Neural cell (in vitro differentiated cells): ENCODE measurements at regions not wholly inside any gene's neighbourhood (a gene's known extent, or its start where the extent isn't known, plus 50 kb on each side); places are given as distances from the start of the nearest gene placed in this dataset.

Source experiments
- H2AFZ ChIP-seq: fragments of 200-600, 300-800 bp; sonication (generic), shearing (Covaris generic); 2 replicates; pipeline ENCODE4 v1.6.0; 2014; ENCODE audit warnings: low read depth, mild to moderate bottlenecking, antibody characterized with exemption, low read length, moderate library complexity
- H3F3A ChIP-seq: fragments of 200-600 bp; shearing (Covaris generic); 2 replicates; pipeline ENCODE4 v1.6.1; 2016; ENCODE audit warnings: mild to moderate bottlenecking, moderate library complexity, mixed read lengths, antibody characterized with exemption, low read length; ENCODE audit not compliant: insufficient read depth, poor library complexity, severe bottlenecking
- H3K27ac ChIP-seq: fragments of 200-600, 300-800 bp; sonication (generic), shearing (Covaris generic); 2 replicates; pipeline ENCODE4 v1.5.1; 2014; ENCODE audit warnings: mild to moderate bottlenecking, low read length, moderate library complexity
- H3K27me3 ChIP-seq: fragments of 300-800, 200-600 bp; sonication (generic), shearing (Covaris generic); 2 replicates; pipeline ENCODE4 v1.6.0; 2014; ENCODE audit warnings: mild to moderate bottlenecking, low read depth, low read length, moderate library complexity; ENCODE audit not compliant: insufficient read depth
- H3K36me3 ChIP-seq: fragments of 300-800, 200-600 bp; sonication (generic), shearing (Covaris generic); 2 replicates; pipeline ENCODE4 v1.5.1; 2014; ENCODE audit warnings: mild to moderate bottlenecking, antibody characterized with exemption, low read length, moderate library complexity; ENCODE audit not compliant: insufficient read depth
- H3K4me2 ChIP-seq: fragments of 300-800, 200-600 bp; sonication (generic), shearing (Covaris generic); 2 replicates; pipeline ENCODE4 v1.6.0; 2014; ENCODE audit warnings: mild to moderate bottlenecking, low read length
- H3K4me3 ChIP-seq: fragments of 300-800, 200-600 bp; sonication (generic), shearing (Covaris generic); 2 replicates; pipeline ENCODE4 v1.5.1; 2014; ENCODE audit warnings: mild to moderate bottlenecking, low read length, moderate library complexity
- H3K79me2 ChIP-seq: fragments of 200-600 bp; shearing (Covaris generic); replicated peaks from 2 replicates; pipeline ENCODE4 v1.6.0; 2014; ENCODE audit warnings: mild to moderate bottlenecking, low read length, moderate library complexity; ENCODE audit not compliant: insufficient read depth
- H3K9ac ChIP-seq: fragments of 300-800, 200-600 bp; sonication (generic), shearing (Covaris generic); 2 replicates; pipeline ENCODE4 v1.6.1; 2016; ENCODE audit warnings: mild to moderate bottlenecking, low read length, mixed read lengths
- H3K9me2 ChIP-seq: fragments of 200-600 bp; shearing (Covaris generic); 2 replicates; pipeline ENCODE4 v1.6.1; 2016; ENCODE audit warnings: mild to moderate bottlenecking, low read length, mixed read lengths; ENCODE audit not compliant: insufficient read depth
- H3K9me3 ChIP-seq: fragments of 200-600, 300-800 bp; sonication (generic), shearing (Covaris generic); 2 replicates; pipeline ENCODE4 v1.6.1; 2016; ENCODE audit warnings: mild to moderate bottlenecking, mixed run types, low read length, moderate library complexity, mixed read lengths
- H4K20me1 ChIP-seq: fragments of 200-600 bp; shearing (Covaris generic); 2 replicates; pipeline ENCODE4 v1.6.1; 2016; ENCODE audit warnings: mild to moderate bottlenecking, mixed run types; ENCODE audit not compliant: insufficient read depth
- CTCF ChIP-seq: fragments of 450-650 bp; IDR thresholded peaks from 2 replicates; pipeline ENCODE4 v1.5.1; 2014; ENCODE audit warnings: antibody characterized with exemption, mild to moderate bottlenecking, moderate library complexity; ENCODE audit not compliant: poor library complexity, severe bottlenecking
- EP300 ChIP-seq: fragments of 450-650 bp; conservative IDR thresholded peaks from 2 replicates; pipeline ENCODE4 v1.6.1; 2014; ENCODE audit warnings: antibody characterized with exemption, mild to moderate bottlenecking, moderate library complexity; ENCODE audit not compliant: poor library complexity, severe bottlenecking
- EZH2 ChIP-seq: fragments of 200-600, 300-800 bp; shearing (Covaris generic), sonication (generic); IDR thresholded peaks from 2 replicates; pipeline ENCODE4 v1.6.1; 2014; ENCODE audit warnings: antibody characterized with exemption, low read length, borderline replicate concordance, mild to moderate bottlenecking; ENCODE audit not compliant: insufficient read depth, poor library complexity, severe bottlenecking
- MXI1 ChIP-seq: fragments of 450-650 bp; conservative IDR thresholded peaks from 2 replicates; pipeline ENCODE4 v1.6.1; 2014; ENCODE audit warnings: antibody characterized with exemption, mild to moderate bottlenecking; ENCODE audit not compliant: poor library complexity, severe bottlenecking
- POLR2AphosphoS5 ChIP-seq: IDR thresholded peaks from 2 replicates; pipeline ENCODE4 v1.6.1; 2012
- RAD21 ChIP-seq: fragments of 450-650 bp; conservative IDR thresholded peaks from 2 replicates; pipeline ENCODE4 v1.6.1; 2014; ENCODE audit warnings: antibody characterized with exemption, mild to moderate bottlenecking, moderate library complexity
- REST ChIP-seq: IDR thresholded peaks from 2 replicates; pipeline ENCODE4 v1.6.1; 2012; ENCODE audit warnings: borderline replicate concordance
- SMC3 ChIP-seq: fragments of 450-650 bp; conservative IDR thresholded peaks from 2 replicates; pipeline ENCODE4 v1.6.1; 2014; ENCODE audit warnings: antibody characterized with exemption, mild to moderate bottlenecking, moderate library complexity; ENCODE audit not compliant: poor library complexity
- TAF1 ChIP-seq: IDR thresholded peaks from 2 replicates; pipeline ENCODE4 v1.6.1; 2012; ENCODE audit warnings: low read depth

- Histone ChIP-seq H3K79me2 (no peaks in the 10 kb centered on the region), H3F3A (no peaks in the 10 kb centered on the region), H3K9me2 (no peaks in the 10 kb centered on the region), H3K36me3 (no peaks in the 10 kb centered on the region), H3K4me3 (no peak overlapping the region), H3K27me3 (no peaks in the 10 kb centered on the region), H3K9ac (no peak overlapping the region), H3K27ac (peak overlapping the region; percentile 24), H2AFZ (no peak overlapping the region), H3K4me2 (no peak overlapping the region), H3K9me3 (no peaks in the 10 kb centered on the region), H4K20me1 (no peaks in the 10 kb centered on the region)
- TF ChIP-seq TAF1 (no peak), POLR2AphosphoS5 (no peak), RAD21 (no peak), EZH2 (no peak), EP300 (no peak), MXI1 (no peak)
Measured at GRCh38 chr2:78416625-78417300, 608.7 kb upstream of the REG3G start.

DNA sequence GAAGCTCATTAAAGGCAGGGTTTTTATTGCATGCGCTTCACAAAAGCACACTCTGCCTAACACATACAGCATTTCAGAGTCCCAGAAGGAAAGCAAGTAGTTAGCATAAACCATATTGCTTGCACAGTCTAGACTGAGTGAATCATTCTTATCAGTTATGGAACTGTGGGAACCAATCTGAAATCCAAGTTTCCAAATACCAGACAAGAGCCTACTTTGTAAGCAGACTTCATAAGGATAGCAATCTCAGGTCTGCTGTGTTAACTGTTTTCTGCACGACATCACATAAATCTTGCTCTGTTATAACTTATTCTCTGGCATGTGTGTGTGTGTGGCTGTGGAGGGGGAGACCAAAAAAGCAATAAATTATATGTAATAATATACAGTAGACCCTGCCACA is 608.1 kb upstream of the REG3G start:
- H2AFZ ChIP-seq = no peak overlapping the region

More for the DNA sequence above, 608.1 kb upstream of the REG3G start:
- no peaks in the 10 kb centered on the region for H3F3A ChIP-seq
- H3K27me3 ChIP-seq = no peaks in the 10 kb centered on the region
- H3K9me3 ChIP-seq = no peaks in the 10 kb centered on the region
- no peaks in the 10 kb centered on the region for H3K79me2 ChIP-seq
- H3K9ac ChIP-seq = no peak overlapping the region
- H4K20me1 ChIP-seq = no peaks in the 10 kb centered on the region
- TF ChIP-seq REST (no peak), SMC3 (no peak), CTCF (no peak), MXI1 (no peak), EP300 (no peak), EZH2 (no peak), TAF1 (no peak)
- no peak overlapping the region for H3K4me3 ChIP-seq
- peak overlapping the region; percentile 24 for H3K27ac ChIP-seq
- H3K4me2 ChIP-seq = no peak overlapping the region
- no peaks in the 10 kb centered on the region for H3K9me2 ChIP-seq
- H3K36me3 ChIP-seq = no peaks in the 10 kb centered on the region
